ENCODE measurements at regions not wholly inside any gene's neighbourhood (a gene's known extent, or its start where the extent isn't known, plus 50 kb on each side); places are given as distances from the start of the nearest gene placed in this dataset.

DNA sequence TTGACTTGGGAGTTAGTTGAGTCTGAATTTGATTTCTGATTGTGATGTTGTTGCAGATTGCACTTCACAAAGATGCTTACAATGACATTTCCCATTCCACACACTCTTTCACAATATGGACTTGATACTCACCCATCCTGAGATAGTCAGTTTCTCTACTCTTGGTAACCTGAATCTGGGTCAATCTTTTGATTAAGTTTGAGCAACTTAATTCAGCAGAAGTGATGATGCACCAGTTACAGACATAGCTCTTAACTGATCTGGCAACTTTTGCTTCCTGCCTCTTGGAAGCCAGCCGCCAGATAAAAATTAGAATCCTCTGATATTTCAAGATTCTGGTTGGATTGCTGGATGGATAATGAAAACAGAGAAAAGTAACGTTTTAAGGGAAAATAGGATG, 79.7 kb upstream of the OSMR start:
- H3K4me3 ChIP-seq (ENCODE audit: low read depth, low read length), result no peak overlapping the region
- DNase-seq (ENCODE audit: low read depth), result no peak
- TF ChIP-seq, protein P1, sequence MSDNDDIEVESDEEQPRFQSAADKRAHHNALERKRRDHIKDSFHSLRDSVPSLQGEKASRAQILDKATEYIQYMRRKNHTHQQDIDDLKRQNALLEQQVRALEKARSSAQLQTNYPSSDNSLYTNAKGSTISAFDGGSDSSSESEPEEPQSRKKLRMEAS (IDR thresholded peaks at IDR 0.05; ENCODE audit: low read depth, low read length), result no peak
- TF ChIP-seq POLR2A (IDR thresholded peaks at IDR 0.05; ENCODE audit: extremely low read depth, insufficient read length), result no peak
- no peak for TF ChIP-seq CTCF (IDR thresholded peaks at IDR 0.05; ENCODE audit: low read depth, low read length)

GRCh38 chr5:38768412-38769211, 77.2 kb upstream of the OSMR start:
- DNase-seq (ENCODE audit: low read depth), result no peak
- H3K4me3 ChIP-seq (ENCODE audit: low read depth, low read length), result no peak overlapping the region
- TF ChIP-seq, protein P1 (IDR thresholded peaks at IDR 0.05; ENCODE audit: low read depth, low read length), result no peak
- no peak for TF ChIP-seq POLR2A (IDR thresholded peaks at IDR 0.05; ENCODE audit: extremely low read depth, insufficient read length)
- no peak for TF ChIP-seq MYC (IDR thresholded peaks at IDR 0.05; ENCODE audit: low read depth, low read length)
- TF ChIP-seq CTCF (IDR thresholded peaks at IDR 0.05; ENCODE audit: low read depth, low read length), result no peak

GRCh38 chr5:38772471-38772870, 73.3 kb upstream of the OSMR start:
- TF ChIP-seq, protein P1 (IDR thresholded peaks at IDR 0.05; ENCODE audit: low read depth, low read length), result no peak
- no peak for TF ChIP-seq POLR2A (IDR thresholded peaks at IDR 0.05; ENCODE audit: extremely low read depth, insufficient read length)
- TF ChIP-seq CTCF (IDR thresholded peaks at IDR 0.05; ENCODE audit: low read depth, low read length), result no peak
- no peak for TF ChIP-seq MYC (IDR thresholded peaks at IDR 0.05; ENCODE audit: low read depth, low read length)
- H3K4me3 ChIP-seq (ENCODE audit: low read depth, low read length), result no peak overlapping the region
- DNase-seq (ENCODE audit: low read depth), result no peak

DNA sequence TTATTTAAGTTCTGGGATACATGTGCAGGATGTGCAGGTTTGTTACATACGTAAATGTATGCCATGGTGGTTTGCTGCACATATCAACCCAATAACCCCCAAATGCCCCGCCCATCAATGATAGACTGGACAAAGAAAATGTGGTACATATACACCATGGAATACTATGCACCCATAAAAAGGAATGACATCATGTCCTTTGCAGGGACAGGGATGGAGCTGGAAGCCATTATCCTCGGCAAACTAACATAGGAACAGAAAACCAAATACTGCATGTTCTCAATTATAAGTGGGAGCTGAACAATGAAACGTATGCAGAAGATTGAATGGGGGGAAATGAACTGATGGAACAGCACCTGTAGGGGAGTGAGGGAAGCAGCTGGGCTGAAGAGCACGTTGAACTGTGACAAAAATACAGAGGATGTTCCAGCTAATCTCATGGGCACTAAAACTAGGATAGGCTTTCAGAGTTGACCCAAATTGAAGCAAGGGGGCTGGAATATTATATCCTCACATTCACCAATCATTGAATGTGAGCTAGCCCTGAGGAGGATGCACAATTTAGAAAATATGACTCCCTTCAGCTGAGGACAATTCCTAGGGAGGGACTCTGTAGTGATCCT, 70.5 kb upstream of the OSMR start:
- no peak for DNase-seq (ENCODE audit: low read depth)
- no peak overlapping the region for H3K4me3 ChIP-seq (ENCODE audit: low read depth, low read length)
- TF ChIP-seq MYC (IDR thresholded peaks at IDR 0.05; ENCODE audit: low read depth, low read length) (no peak), POLR2A (IDR thresholded peaks at IDR 0.05; ENCODE audit: extremely low read depth, insufficient read length) (no peak), CTCF (IDR thresholded peaks at IDR 0.05; ENCODE audit: low read depth, low read length) (no peak)
- TF ChIP-seq, protein P1 (IDR thresholded peaks at IDR 0.05; ENCODE audit: low read depth, low read length), result no peak

DNA sequence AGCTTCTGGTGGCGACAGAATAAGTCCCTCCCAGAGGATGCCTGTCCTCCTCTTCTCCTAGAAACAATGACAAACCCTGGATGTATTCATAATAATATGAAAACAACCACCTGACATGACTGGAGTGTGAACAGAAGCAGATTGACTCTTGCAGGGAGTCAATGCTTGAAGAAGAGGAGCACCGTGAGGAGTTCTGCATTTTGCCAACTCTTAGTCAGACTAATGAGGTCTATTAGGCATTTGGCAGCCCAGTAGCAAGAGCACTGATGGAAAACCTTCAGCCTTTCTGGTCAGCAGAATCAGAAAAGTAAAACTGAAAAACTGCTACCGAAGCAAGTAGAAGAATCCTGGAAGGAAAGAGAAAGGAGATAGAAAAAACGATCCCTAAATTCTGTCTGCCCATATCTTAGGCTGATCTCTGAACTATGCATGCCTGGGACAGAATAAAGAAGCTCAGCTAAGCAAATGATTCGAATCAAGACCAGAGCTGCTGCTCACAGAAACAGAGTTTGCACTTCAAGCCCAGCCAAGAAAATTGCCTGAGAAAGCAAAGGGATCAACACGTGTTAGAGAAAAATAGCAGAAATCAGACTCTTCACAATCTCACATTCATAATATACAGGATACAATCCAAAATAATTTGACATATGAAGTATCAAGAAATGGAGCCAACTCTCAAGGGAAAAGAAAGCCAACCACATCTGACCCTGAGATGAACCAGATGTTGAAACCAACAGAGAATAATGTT, 69.5 kb upstream of the OSMR start:
- no peak overlapping the region for H3K4me3 ChIP-seq (ENCODE audit: low read depth, low read length)
- no peak for DNase-seq (ENCODE audit: low read depth)
- no peak for TF ChIP-seq POLR2A (IDR thresholded peaks at IDR 0.05; ENCODE audit: extremely low read depth, insufficient read length)
- no peak for TF ChIP-seq CTCF (IDR thresholded peaks at IDR 0.05; ENCODE audit: low read depth, low read length)
- TF ChIP-seq MYC (IDR thresholded peaks at IDR 0.05; ENCODE audit: low read depth, low read length), result no peak
- TF ChIP-seq, protein P1 (IDR thresholded peaks at IDR 0.05; ENCODE audit: low read depth, low read length), result no peak

All from NB4 (cell line).